K562 (cell line): ENCODE measurements at regions not wholly inside any gene's neighbourhood (a gene's known extent, or its start where the extent isn't known, plus 50 kb on each side); places are given as distances from the start of the nearest gene placed in this dataset.

Source experiments
- ARID4B ChIP-seq: sonication (generic); formaldehyde crosslinking; IDR thresholded peaks from 2 replicates; pipeline ENCODE4 v1.8.0; 2022; ENCODE audit warnings: mild to moderate bottlenecking, missing genetic modification reagents
- ATF3 ChIP-seq, 2 experiments: fragments of 450-650 bp in 1 of 2; sonication (generic) in 1 of 2; formaldehyde crosslinking in 1 of 2; IDR thresholded peaks in 1 of 2; conservative IDR thresholded peaks in 1 of 2; 2 replicates each; pipeline versions ENCODE4 v1.6.1 to v1.8.1; 2016 to 2023; ENCODE audit warnings: mild to moderate bottlenecking in 2 of 2, moderate library complexity in 2 of 2, inconsistent platforms in 1 of 2, missing genetic modification reagents in 1 of 2
- CREB3L1 ChIP-seq: fragments of 450-650 bp; IDR thresholded peaks from 2 replicates; pipeline ENCODE4 v1.6.1; 2014; ENCODE audit warnings: low read depth, mild to moderate bottlenecking, moderate library complexity, borderline replicate concordance
- TGIF2 ChIP-seq: sonication (generic); formaldehyde crosslinking; IDR thresholded peaks from 2 replicates; pipeline ENCODE4 v1.8.1; 2022; ENCODE audit warnings: mild to moderate bottlenecking, missing genetic modification reagents, moderate library complexity

GRCh38 chr3:16122155-16122554 is 52.3 kb upstream of the GALNT15 start (continued):
- TF ChIP-seq ATF3 (IDR thresholded peaks at IDR 0.05) (no peak), ATF3 (CRISPR knock-in tag; conservative IDR thresholded peaks at IDR 0.05) (no peak), TGIF2 (CRISPR knock-in tag) (no peak), ARID4B (CRISPR knock-in tag) (no peak), CREB3L1 (no peak)
